Fibroblast of lung (primary cell): ENCODE measurements at regions not wholly inside any gene's neighbourhood (a gene's known extent, or its start where the extent isn't known, plus 50 kb on each side); places are given as distances from the start of the nearest gene placed in this dataset.

ENCODE experiments used
- DNase-seq, 2 donors: peaks; one replicate each; pipeline versions ENCODE4 v3.0.0 to v3.0.0-alpha.2; 2010; ENCODE audit warnings: low read depth in 2 of 2
- H2AFZ ChIP-seq: 2 replicates; pipeline ENCODE4 v1.5.1; 2012; ENCODE audit warnings: low read length, control low read depth, inconsistent platforms
- H3K27ac ChIP-seq: 2 replicates; pipeline ENCODE4 v1.5.1; 2011; ENCODE audit warnings: low read length, control low read depth; ENCODE audit not compliant: insufficient read depth
- H3K27me3 ChIP-seq: 2 replicates; pipeline ENCODE4 v1.5.1; 2011; ENCODE audit warnings: mild to moderate bottlenecking, low read length; ENCODE audit not compliant: control insufficient read depth, insufficient read depth
- H3K36me3 ChIP-seq: 2 replicates; pipeline ENCODE4 v1.5.1; 2011; ENCODE audit warnings: low read length; ENCODE audit not compliant: control insufficient read depth, insufficient read depth
- H3K4me1 ChIP-seq: 2 replicates; pipeline ENCODE4 v1.5.1; 2011; ENCODE audit warnings: low read length; ENCODE audit not compliant: control insufficient read depth, insufficient read depth; ENCODE audit errors: extremely low read depth
- H3K4me2 ChIP-seq: 2 replicates; pipeline ENCODE4 v1.5.1; 2011; ENCODE audit warnings: low read length, control low read depth; ENCODE audit not compliant: insufficient read depth; ENCODE audit errors: extremely low read depth
- H3K4me3 ChIP-seq, 4 experiments: fragments of 200-600 bp in 1 of 4; sonication (generic) in 1 of 4; replicated peaks in 1 of 4; 2 replicates each; pipeline ENCODE4 v1.5.1; 2011 to 2016; ENCODE audit warnings: low read length in 4 of 4, low read depth in 3 of 4, mild to moderate bottlenecking in 3 of 4, control low read depth in 2 of 4, inconsistent platforms in 1 of 4, mixed read lengths in 1 of 4; ENCODE audit not compliant: insufficient read depth in 1 of 4; ENCODE audit errors: control extremely low read depth in 1 of 4
- H3K79me2 ChIP-seq: 2 replicates; pipeline ENCODE4 v1.5.1; 2012; ENCODE audit warnings: mild to moderate bottlenecking, low read length, inconsistent platforms; ENCODE audit not compliant: control insufficient read depth, insufficient read depth
- H3K9ac ChIP-seq: 2 replicates; pipeline ENCODE4 v1.5.1; 2011; ENCODE audit warnings: mild to moderate bottlenecking, low read length, control low read depth; ENCODE audit not compliant: insufficient read depth
- H3K9me3 ChIP-seq: 2 replicates; pipeline ENCODE4 v1.5.1; 2012; ENCODE audit warnings: low read depth, low read length; ENCODE audit not compliant: control insufficient read depth, insufficient read depth
- H4K20me1 ChIP-seq: 2 replicates; pipeline ENCODE4 v1.5.1; 2011; ENCODE audit warnings: low read length; ENCODE audit not compliant: control insufficient read depth, insufficient read depth; ENCODE audit errors: extremely low read depth
- EZH2 ChIP-seq: IDR thresholded peaks from 2 replicates; pipeline ENCODE4 v1.5.1; 2012; ENCODE audit warnings: low read length, control low read depth, mild to moderate bottlenecking; ENCODE audit errors: missing control alignments
- TF ChIP-seq, protein P1 (sequence below), 2 donors: IDR thresholded peaks in 1 of 2; conservative IDR thresholded peaks in 1 of 2; 1 replicate in 1 of 2; 2 replicates in 1 of 2; pipeline ENCODE4 v1.5.1; 2011 to 2012; ENCODE audit warnings: low read length in 2 of 2, control low read depth in 1 of 2, inconsistent platforms in 1 of 2, low read depth in 1 of 2, mild to moderate bottlenecking in 1 of 2

DNA sequence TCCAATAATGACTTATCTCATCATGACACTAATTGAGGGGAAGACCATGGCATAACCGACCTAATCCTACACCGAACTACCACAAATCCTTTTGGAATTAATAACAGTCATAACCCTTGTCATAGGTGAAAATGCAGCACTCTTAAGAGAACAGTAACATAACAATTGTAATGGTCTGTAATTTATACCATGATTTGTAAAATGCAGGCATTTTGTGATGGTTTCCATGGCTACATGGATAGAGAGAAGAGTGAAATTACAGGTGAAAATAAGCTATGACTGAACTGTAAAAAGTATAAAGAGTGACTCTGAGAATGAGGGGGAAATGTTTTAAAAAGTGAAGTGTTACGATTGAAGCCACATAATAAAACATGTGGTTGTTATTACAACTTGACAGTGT, 494.1 kb upstream of the SLC39A10 start:
- Histone ChIP-seq H3K4me2 (no peak overlapping the region), H3K9ac (no peak overlapping the region), H3K27me3 (no peaks in the 10 kb centered on the region), H3K9me3 (no peaks in the 10 kb centered on the region), H4K20me1 (no peaks in the 10 kb centered on the region), H3K79me2 (no peaks in the 10 kb centered on the region), H2AFZ (no peak overlapping the region), H3K36me3 (no peaks in the 10 kb centered on the region), H3K4me1 (no peaks in the 10 kb centered on the region), H3K27ac (no peak overlapping the region), H3K4me3 (no peak overlapping the region)
- no peak for TF ChIP-seq EZH2
- TF ChIP-seq, protein P1, sequence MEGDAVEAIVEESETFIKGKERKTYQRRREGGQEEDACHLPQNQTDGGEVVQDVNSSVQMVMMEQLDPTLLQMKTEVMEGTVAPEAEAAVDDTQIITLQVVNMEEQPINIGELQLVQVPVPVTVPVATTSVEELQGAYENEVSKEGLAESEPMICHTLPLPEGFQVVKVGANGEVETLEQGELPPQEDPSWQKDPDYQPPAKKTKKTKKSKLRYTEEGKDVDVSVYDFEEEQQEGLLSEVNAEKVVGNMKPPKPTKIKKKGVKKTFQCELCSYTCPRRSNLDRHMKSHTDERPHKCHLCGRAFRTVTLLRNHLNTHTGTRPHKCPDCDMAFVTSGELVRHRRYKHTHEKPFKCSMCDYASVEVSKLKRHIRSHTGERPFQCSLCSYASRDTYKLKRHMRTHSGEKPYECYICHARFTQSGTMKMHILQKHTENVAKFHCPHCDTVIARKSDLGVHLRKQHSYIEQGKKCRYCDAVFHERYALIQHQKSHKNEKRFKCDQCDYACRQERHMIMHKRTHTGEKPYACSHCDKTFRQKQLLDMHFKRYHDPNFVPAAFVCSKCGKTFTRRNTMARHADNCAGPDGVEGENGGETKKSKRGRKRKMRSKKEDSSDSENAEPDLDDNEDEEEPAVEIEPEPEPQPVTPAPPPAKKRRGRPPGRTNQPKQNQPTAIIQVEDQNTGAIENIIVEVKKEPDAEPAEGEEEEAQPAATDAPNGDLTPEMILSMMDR (conservative IDR thresholded peaks at IDR 0.05 in 1 of 2, IDR thresholded peaks at IDR 0.05 in 1 of 2; ENCODE audit: low read depth in 1 of 2, low read length in 2 of 2), result no peak
- no peak for DNase-seq

DNA sequence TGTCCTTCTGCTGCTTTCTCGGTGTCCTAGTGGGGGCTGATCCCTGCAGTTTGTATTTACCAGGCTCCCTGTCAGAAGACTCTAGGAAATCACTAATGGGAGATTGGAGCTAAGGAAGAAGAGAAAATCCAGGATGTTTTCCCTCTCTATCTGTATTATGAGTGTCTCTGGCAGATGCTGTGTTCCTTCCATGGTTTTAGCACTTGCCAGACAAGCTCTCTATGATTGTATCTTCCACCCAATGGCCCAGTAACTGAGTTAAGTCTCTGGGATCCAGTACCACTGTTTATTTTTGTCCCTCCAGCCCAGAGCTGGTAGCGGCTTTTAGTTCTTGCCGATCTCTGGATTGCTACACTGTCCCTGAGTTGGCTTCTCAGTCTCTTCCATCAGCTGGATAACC, 494.8 kb upstream of the SLC39A10 start:
- Histone ChIP-seq H2AFZ (no peak overlapping the region), H3K36me3 (no peaks in the 10 kb centered on the region), H3K9me3 (no peaks in the 10 kb centered on the region), H3K27ac (no peak overlapping the region), H3K79me2 (no peaks in the 10 kb centered on the region), H3K4me2 (no peak overlapping the region), H4K20me1 (no peaks in the 10 kb centered on the region), H3K4me3 (no peak overlapping the region), H3K9ac (no peak overlapping the region), H3K27me3 (no peaks in the 10 kb centered on the region), H3K4me1 (no peaks in the 10 kb centered on the region)
- no peak for TF ChIP-seq EZH2
- TF ChIP-seq, protein P1 (conservative IDR thresholded peaks at IDR 0.05 in 1 of 2, IDR thresholded peaks at IDR 0.05 in 1 of 2; ENCODE audit: low read depth in 1 of 2, low read length in 2 of 2), result no peak
- no peak for DNase-seq

DNA sequence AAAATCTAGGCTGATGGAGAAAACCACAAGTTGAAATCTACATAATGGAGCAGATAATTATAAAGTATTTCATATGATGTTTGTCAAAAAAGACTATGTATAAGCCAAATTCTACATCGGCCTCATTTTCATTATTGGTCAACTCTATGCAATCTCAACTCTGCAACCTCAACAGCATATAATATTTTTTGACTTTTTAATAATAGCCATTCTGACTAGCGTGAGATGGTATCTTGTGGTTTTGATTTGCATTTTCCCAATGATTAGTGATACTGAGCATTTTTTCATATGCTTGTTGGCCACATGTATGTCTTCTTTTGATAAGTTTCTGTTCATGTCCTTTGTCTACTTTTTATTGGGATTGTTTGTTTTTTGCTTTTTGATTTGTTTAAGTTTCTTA, 496.1 kb upstream of the SLC39A10 start:
- H3K4me1 ChIP-seq, result no peaks in the 10 kb centered on the region
- no peaks in the 10 kb centered on the region for H3K79me2 ChIP-seq
- DNase-seq, result no peak
- H2AFZ ChIP-seq, result no peak overlapping the region
- H3K36me3 ChIP-seq, result no peaks in the 10 kb centered on the region
- H3K4me2 ChIP-seq, result no peak overlapping the region
- H3K4me3 ChIP-seq, result no peak overlapping the region
- no peaks in the 10 kb centered on the region for H4K20me1 ChIP-seq
- H3K27ac ChIP-seq, result no peak overlapping the region
- no peak overlapping the region for H3K9ac ChIP-seq
- no peaks in the 10 kb centered on the region for H3K27me3 ChIP-seq
- H3K9me3 ChIP-seq, result no peaks in the 10 kb centered on the region
- no peak for TF ChIP-seq EZH2
- TF ChIP-seq, protein P1 (conservative IDR thresholded peaks at IDR 0.05 in 1 of 2, IDR thresholded peaks at IDR 0.05 in 1 of 2; ENCODE audit: low read depth in 1 of 2, low read length in 2 of 2), result no peak
